GM12872 (cell line): ENCODE measurements at regions not wholly inside any gene's neighbourhood (a gene's known extent, or its start where the extent isn't known, plus 50 kb on each side); places are given as distances from the start of the nearest gene placed in this dataset.

ENCODE experiments used
- TF ChIP-seq, protein P1 (sequence below): IDR thresholded peaks from 3 replicates; pipeline ENCODE4 v1.5.1; 2011; ENCODE audit warnings: low read depth, mild to moderate bottlenecking, low read length, moderate library complexity; ENCODE audit not compliant: insufficient read depth

DNA sequence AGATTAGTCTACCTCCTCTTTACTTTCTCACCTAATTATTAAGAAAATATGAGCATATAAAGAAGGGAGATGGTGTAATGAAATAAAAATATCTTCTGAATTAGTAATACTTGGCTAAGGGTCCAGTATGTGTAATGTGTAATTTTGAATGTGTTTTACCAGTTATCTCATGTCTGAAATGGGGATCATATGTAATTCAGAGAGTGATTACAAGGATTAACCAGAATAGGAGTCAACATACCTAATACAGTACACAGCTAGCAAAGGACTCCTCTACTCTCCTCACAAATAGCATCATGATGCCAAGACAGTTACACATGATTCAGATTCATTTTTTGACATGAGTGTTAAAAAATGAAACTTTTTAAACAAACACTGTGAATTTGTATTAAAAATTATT is 570.4 kb downstream of the SI start:
- TF ChIP-seq, protein P1, sequence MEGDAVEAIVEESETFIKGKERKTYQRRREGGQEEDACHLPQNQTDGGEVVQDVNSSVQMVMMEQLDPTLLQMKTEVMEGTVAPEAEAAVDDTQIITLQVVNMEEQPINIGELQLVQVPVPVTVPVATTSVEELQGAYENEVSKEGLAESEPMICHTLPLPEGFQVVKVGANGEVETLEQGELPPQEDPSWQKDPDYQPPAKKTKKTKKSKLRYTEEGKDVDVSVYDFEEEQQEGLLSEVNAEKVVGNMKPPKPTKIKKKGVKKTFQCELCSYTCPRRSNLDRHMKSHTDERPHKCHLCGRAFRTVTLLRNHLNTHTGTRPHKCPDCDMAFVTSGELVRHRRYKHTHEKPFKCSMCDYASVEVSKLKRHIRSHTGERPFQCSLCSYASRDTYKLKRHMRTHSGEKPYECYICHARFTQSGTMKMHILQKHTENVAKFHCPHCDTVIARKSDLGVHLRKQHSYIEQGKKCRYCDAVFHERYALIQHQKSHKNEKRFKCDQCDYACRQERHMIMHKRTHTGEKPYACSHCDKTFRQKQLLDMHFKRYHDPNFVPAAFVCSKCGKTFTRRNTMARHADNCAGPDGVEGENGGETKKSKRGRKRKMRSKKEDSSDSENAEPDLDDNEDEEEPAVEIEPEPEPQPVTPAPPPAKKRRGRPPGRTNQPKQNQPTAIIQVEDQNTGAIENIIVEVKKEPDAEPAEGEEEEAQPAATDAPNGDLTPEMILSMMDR: no peak

GRCh38 chr3:164498917-164499316 is 579.4 kb downstream of the SI start:
- TF ChIP-seq, protein P1: no peak

DNA sequence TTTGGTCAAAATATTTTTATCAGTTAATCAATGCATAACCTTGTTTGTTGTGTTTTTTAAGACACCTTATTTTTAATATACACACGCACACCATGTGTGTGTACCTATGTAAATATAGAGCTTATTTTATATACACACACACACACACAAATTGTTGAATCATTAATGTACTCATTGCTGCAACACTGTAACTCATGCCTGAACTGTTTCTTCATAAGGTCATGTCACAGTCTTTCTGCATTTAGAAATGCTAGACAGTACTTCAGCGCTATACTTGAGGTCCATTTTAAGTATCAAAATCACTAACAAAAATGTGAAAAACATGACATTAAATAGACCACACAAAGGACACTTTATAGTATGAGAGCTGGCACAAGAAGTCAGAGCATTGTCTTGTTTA is 589.4 kb downstream of the SI start:
- TF ChIP-seq, protein P1: no peak

GRCh38 chr3:164486150-164486549 is 592.1 kb downstream of the SI start:
- TF ChIP-seq, protein P1: no peak

GRCh38 chr3:164479978-164480377 is 598.3 kb downstream of the SI start:
- TF ChIP-seq, protein P1: no peak

DNA sequence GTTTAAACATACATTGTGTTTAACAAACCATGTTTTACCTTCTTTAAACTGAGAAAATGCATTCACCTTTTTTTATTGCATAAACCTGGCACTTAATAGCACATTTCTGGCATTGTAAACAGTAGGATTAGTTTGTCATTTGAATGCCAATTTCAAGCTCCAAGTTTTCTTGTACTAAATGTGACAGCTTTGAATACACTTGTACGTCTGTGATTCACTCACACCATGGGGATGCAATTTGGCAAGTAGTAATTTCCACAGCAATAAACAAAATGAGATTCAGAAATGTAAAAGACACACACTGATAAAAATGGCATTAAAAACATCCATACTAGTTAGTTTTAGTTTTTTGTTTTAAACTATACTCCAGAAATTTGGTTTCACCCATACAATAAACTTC is 598.9 kb downstream of the SI start:
- TF ChIP-seq, protein P1: no peak

DNA sequence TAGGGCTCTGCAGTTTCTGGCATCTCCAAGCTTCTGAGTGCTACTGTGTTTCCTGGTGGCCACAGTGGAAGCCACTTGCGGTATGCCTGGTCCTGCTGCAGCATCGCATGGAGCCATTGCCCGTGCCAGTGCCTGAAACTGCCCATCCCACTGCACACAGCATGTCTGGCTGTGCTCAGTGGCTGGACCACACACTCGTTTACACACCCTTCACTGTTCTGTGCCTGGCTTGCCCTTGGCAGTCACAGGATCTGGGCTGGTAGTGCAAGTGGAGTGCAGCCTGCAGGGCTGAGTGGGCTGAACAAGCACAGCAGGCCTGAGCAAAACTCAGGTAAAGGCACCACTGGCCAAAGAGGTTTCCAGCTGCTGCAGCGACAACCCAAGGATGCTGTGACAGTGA is 600.0 kb downstream of the SI start:
- TF ChIP-seq, protein P1: no peak

- TF ChIP-seq, protein P1: no peak
These were observed 600.9 kb downstream of the SI start for GRCh38 chr3:164477403-164477802.
